ENCODE measurements at regions not wholly inside any gene's neighbourhood (a gene's known extent, or its start where the extent isn't known, plus 50 kb on each side); places are given as distances from the start of the nearest gene placed in this dataset.

GRCh38 chr7:69002416-69002815, 595.9 kb upstream of the AUTS2 start:
- no peak for TF ChIP-seq POLR2A (IDR thresholded peaks at IDR 0.05; ENCODE audit: low read depth, low read length)
- no peak for DNase-seq (ENCODE audit: insufficient read length, low spot score)
- FAIRE-seq = no peak

- TF ChIP-seq POLR2A (IDR thresholded peaks at IDR 0.05; ENCODE audit: low read depth, low read length) = no peak
- DNase-seq (ENCODE audit: insufficient read length, low spot score) = no peak
These were observed 586.1 kb upstream of the AUTS2 start for GRCh38 chr7:69012149-69012548.

GRCh38 chr7:69017208-69017607, 581.1 kb upstream of the AUTS2 start:
- TF ChIP-seq POLR2A (IDR thresholded peaks at IDR 0.05; ENCODE audit: low read depth, low read length) = no peak
- no peak for FAIRE-seq

More at GRCh38 chr7:69012149-69012548, 586.1 kb upstream of the AUTS2 start:
- FAIRE-seq = no peak

GRCh38 chr7:69018200-69018599, 580.1 kb upstream of the AUTS2 start:
- TF ChIP-seq POLR2A (IDR thresholded peaks at IDR 0.05; ENCODE audit: low read depth, low read length) = no peak
- DNase-seq (ENCODE audit: insufficient read length, low spot score) = no peak
- no peak for FAIRE-seq

More at GRCh38 chr7:69017208-69017607, 581.1 kb upstream of the AUTS2 start:
- no peak for DNase-seq (ENCODE audit: insufficient read length, low spot score)

GRCh38 chr7:69019437-69019836, 578.8 kb upstream of the AUTS2 start:
- no peak for TF ChIP-seq POLR2A (IDR thresholded peaks at IDR 0.05; ENCODE audit: low read depth, low read length)
- no peak for DNase-seq (ENCODE audit: insufficient read length, low spot score)
- no peak for FAIRE-seq

- no peak for TF ChIP-seq POLR2A (IDR thresholded peaks at IDR 0.05; ENCODE audit: low read depth, low read length)
- DNase-seq (ENCODE audit: insufficient read length, low spot score) (no peak), FAIRE-seq (no peak)
These were observed 577.7 kb upstream of the AUTS2 start for GRCh38 chr7:69020536-69020935.

- FAIRE-seq = no peak
- TF ChIP-seq POLR2A (IDR thresholded peaks at IDR 0.05; ENCODE audit: low read depth, low read length) = no peak
- DNase-seq (ENCODE audit: insufficient read length, low spot score) = no peak
These were observed 573.0 kb upstream of the AUTS2 start for GRCh38 chr7:69025249-69025648.

GRCh38 chr7:69032848-69033247, 565.4 kb upstream of the AUTS2 start:
- no peak for TF ChIP-seq POLR2A (IDR thresholded peaks at IDR 0.05; ENCODE audit: low read depth, low read length)
- FAIRE-seq (no peak), DNase-seq (ENCODE audit: insufficient read length, low spot score) (no peak)

GRCh38 chr7:69035826-69036225, 562.4 kb upstream of the AUTS2 start:
- no peak for TF ChIP-seq POLR2A (IDR thresholded peaks at IDR 0.05; ENCODE audit: low read depth, low read length)
- DNase-seq (ENCODE audit: insufficient read length, low spot score) (no peak), FAIRE-seq (no peak)

- DNase-seq (ENCODE audit: insufficient read length, low spot score) (no peak), FAIRE-seq (no peak)
- no peak for TF ChIP-seq POLR2A (IDR thresholded peaks at IDR 0.05; ENCODE audit: low read depth, low read length)
These were observed 562.0 kb upstream of the AUTS2 start for GRCh38 chr7:69036301-69036700.

- FAIRE-seq (no peak), DNase-seq (ENCODE audit: insufficient read length, low spot score) (no peak)
- no peak for TF ChIP-seq POLR2A (IDR thresholded peaks at IDR 0.05; ENCODE audit: low read depth, low read length)
These were observed 559.4 kb upstream of the AUTS2 start for GRCh38 chr7:69038915-69039314.

- TF ChIP-seq POLR2A (IDR thresholded peaks at IDR 0.05; ENCODE audit: low read depth, low read length) = no peak
- DNase-seq (ENCODE audit: insufficient read length, low spot score) (no peak), FAIRE-seq (no peak)
These were observed 556.1 kb upstream of the AUTS2 start for GRCh38 chr7:69042138-69042537.

- FAIRE-seq = no peak
- no peak for TF ChIP-seq POLR2A (IDR thresholded peaks at IDR 0.05; ENCODE audit: low read depth, low read length)
- DNase-seq (ENCODE audit: insufficient read length, low spot score) = no peak
These were observed 551.0 kb upstream of the AUTS2 start for GRCh38 chr7:69047151-69047754.

GRCh38 chr7:69049326-69049725, 548.9 kb upstream of the AUTS2 start:
- no peak for FAIRE-seq

GRCh38 chr7:69052447-69052846, 545.8 kb upstream of the AUTS2 start:
- FAIRE-seq = no peak
- no peak for DNase-seq (ENCODE audit: insufficient read length, low spot score)
- TF ChIP-seq POLR2A (IDR thresholded peaks at IDR 0.05; ENCODE audit: low read depth, low read length) = no peak

More at GRCh38 chr7:69049326-69049725, 548.9 kb upstream of the AUTS2 start:
- no peak for TF ChIP-seq POLR2A (IDR thresholded peaks at IDR 0.05; ENCODE audit: low read depth, low read length)
- DNase-seq (ENCODE audit: insufficient read length, low spot score) = no peak

GRCh38 chr7:69060516-69060915, 537.8 kb upstream of the AUTS2 start:
- FAIRE-seq = no peak
- no peak for DNase-seq (ENCODE audit: insufficient read length, low spot score)
- TF ChIP-seq POLR2A (IDR thresholded peaks at IDR 0.05; ENCODE audit: low read depth, low read length) = no peak

Data from H54 (cell line).